AG09319 (cell line): ENCODE measurements at regions not wholly inside any gene's neighbourhood (a gene's known extent, or its start where the extent isn't known, plus 50 kb on each side); places are given as distances from the start of the nearest gene placed in this dataset.

Experiments used
- DNase-seq: peaks from one replicate; pipeline ENCODE4 v3.0.0-alpha.2; 2010; ENCODE audit warnings: low read depth; ENCODE audit errors: extremely low read depth
- CTCF ChIP-seq: IDR thresholded peaks from 2 replicates; pipeline ENCODE4 v1.5.1; 2011; ENCODE audit warnings: low read depth, mild to moderate bottlenecking, inconsistent platforms, low read length, moderate library complexity

- TF ChIP-seq CTCF: no peak
- DNase-seq: no peak
These were observed 67.5 kb upstream of the CCNG1 start for GRCh38 chr5:163369776-163370385.

- DNase-seq: no peak
- no peak for TF ChIP-seq CTCF
These were observed 63.8 kb upstream of the CCNG1 start for GRCh38 chr5:163373436-163374084.

GRCh38 chr5:163377982-163378381, 59.4 kb upstream of the CCNG1 start:
- no peak for TF ChIP-seq CTCF
- DNase-seq: no peak

GRCh38 chr5:163379298-163380155, 57.9 kb upstream of the CCNG1 start:
- DNase-seq: no peak
- no peak for TF ChIP-seq CTCF

- TF ChIP-seq CTCF: no peak
- no peak for DNase-seq
These were observed 55.6 kb upstream of the CCNG1 start for GRCh38 chr5:163381832-163382231.

GRCh38 chr5:163383754-163384153, 53.6 kb upstream of the CCNG1 start:
- TF ChIP-seq CTCF: no peak
- DNase-seq: no peak

GRCh38 chr5:163384669-163385068, 52.7 kb upstream of the CCNG1 start:
- DNase-seq: no peak
- TF ChIP-seq CTCF: no peak
